ENCODE measurements at regions not wholly inside any gene's neighbourhood (a gene's known extent, or its start where the extent isn't known, plus 50 kb on each side); places are given as distances from the start of the nearest gene placed in this dataset.

DNA sequence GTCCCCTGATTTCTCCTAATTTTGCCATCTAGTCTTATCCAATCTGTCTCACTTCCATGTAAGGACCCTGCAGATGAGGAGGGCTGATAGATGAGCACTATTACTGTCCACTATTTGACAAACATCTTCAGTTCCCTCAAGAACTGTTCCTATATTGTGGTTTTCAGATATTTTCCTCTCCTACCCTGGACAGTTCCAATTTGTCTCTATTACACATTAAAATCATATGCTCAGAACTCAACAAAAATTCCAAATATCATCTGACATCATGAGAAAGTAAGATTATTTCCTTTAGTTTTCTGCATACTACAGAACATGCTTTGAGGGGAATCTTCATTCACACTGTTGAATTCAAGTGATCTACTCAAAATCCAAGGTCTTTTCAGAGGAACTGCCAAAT lies 265.6 kb upstream of the ARID1B start:
- Histone ChIP-seq H3K9me3 (no peaks in the 10 kb centered on the region), H3K36me3 (no peaks in the 10 kb centered on the region), H3K4me1 (peaks cover 0 to 5% (median 0%) of the 10 kb centered on the region in 12 donors), H3K27ac (no peak overlapping the region), H3K4me3 (no peak overlapping the region), H3K27me3 (no peaks in the 10 kb centered on the region)
- DNase-seq (no peak), ATAC-seq (no peak)
- TF ChIP-seq CTCF (IDR thresholded peaks at IDR 0.05): no peak
- no peak for TF ChIP-seq POLR2A (IDR thresholded peaks at IDR 0.05)
- intact Hi-C loops (cut with DNase I): no loop called here

DNA sequence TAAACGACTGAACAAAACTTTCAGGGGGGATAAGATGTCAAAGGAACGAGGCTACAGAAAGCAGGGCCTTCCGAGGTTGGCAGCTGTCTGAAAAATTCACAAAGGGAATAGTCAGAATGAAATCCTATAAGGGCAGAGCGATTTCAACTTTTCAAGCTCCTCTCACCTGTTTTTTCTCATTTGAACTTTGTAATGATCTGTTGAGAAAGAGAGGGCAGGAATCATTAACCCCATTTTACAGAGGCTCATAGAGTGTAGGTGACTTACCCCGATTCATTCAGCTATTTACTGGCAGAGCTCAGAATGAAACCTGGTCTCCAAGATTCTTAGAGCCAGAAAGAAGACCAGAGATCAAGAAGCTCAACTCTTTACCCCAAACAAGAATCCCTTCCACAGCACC lies 266.1 kb upstream of the ARID1B start:
- WGBS, 4 donors: 62 to 78% (median 75%) methylated on average over 5 of the region's 5 CpGs
- no peak for DNase-seq
- Histone ChIP-seq H3K27ac (no peak overlapping the region), H3K9me3 (no peaks in the 10 kb centered on the region), H3K4me1 (peaks cover 0 to 5% (median 0%) of the 10 kb centered on the region in 12 donors), H3K4me3 (no peak overlapping the region), H3K27me3 (no peaks in the 10 kb centered on the region), H3K36me3 (no peaks in the 10 kb centered on the region)
- intact Hi-C loops (cut with DNase I): no loop called here
- TF ChIP-seq CTCF (IDR thresholded peaks at IDR 0.05): no peak
- no peak for TF ChIP-seq POLR2A (IDR thresholded peaks at IDR 0.05)
- no peak for ATAC-seq

DNA sequence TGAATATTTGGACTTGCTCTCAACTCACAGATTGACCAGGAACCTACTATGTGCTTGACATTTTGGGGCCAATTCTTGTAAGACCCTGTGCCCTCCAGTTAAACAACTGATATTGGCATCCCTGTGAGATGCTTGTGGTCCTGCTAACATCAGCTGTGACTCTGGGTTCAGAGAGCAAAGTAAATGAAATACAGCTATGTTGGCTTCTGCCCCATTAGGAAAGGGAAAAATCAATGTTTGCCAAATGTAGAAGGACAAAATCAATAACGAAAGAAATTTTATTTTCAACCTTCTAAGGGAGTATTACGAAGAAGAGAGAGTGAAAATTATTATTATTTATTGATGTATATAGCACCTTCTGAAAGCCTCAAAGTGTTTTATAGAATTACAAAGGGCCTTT lies 266.9 kb upstream of the ARID1B start:
- no peak for DNase-seq
- no peak for ATAC-seq
- Histone ChIP-seq H3K9me3 (no peaks in the 10 kb centered on the region), H3K27ac (no peak overlapping the region), H3K27me3 (no peaks in the 10 kb centered on the region), H3K4me1 (peaks cover 0 to 5% (median 0%) of the 10 kb centered on the region in 12 donors), H3K36me3 (no peaks in the 10 kb centered on the region), H3K4me3 (no peak overlapping the region)
- intact Hi-C loops (cut with DNase I): no loop called here
- 84 to 92% (median 88%) methylated on average over 2 of the region's 2 CpGs for WGBS, 4 donors
- TF ChIP-seq CTCF (IDR thresholded peaks at IDR 0.05) (no peak), POLR2A (IDR thresholded peaks at IDR 0.05) (no peak)

- Histone ChIP-seq H3K4me1 (peaks cover 0 to 5% (median 0%) of the 10 kb centered on the region in 12 donors), H3K27ac (no peak overlapping the region), H3K36me3 (no peaks in the 10 kb centered on the region), H3K4me3 (no peak overlapping the region), H3K27me3 (no peaks in the 10 kb centered on the region), H3K9me3 (no peaks in the 10 kb centered on the region)
- intact Hi-C loops (cut with DNase I): no loop called here
- ATAC-seq (no peak), DNase-seq (no peak)
- no peak for TF ChIP-seq CTCF (IDR thresholded peaks at IDR 0.05)
- TF ChIP-seq POLR2A (IDR thresholded peaks at IDR 0.05): no peak
- WGBS, 4 donors: 85 to 90% (median 87%) methylated on average over 9 of the region's 9 CpGs
Observed at GRCh38 chr6:156509496-156509895, 267.7 kb upstream of the ARID1B start.
